ENCODE measurements at regions not wholly inside any gene's neighbourhood (a gene's known extent, or its start where the extent isn't known, plus 50 kb on each side); places are given as distances from the start of the nearest gene placed in this dataset.

DNA sequence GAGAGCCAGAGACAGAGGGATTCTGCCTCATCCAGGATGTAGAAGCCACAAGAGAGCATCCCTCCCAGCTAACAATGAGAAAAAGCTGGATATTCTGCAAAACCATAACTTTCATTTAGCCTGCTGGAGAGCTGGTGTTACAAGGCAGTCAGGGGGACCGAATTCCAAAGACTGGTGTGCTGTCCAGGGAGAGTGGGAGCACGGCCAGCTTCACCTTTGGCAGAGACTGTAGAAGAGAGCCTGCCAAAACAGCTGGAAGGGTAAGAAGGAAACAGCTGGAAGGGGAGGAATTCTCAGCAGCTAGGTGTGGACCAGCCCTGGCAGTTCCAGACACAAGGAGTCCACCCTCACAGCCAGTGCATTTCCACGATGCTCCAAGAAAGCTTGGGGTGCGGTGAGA lies 109.9 kb upstream of the LINGO1 start:
- DNase-seq (ENCODE audit: low read depth in 4 of 4, low spot score in 3 of 4) = no peak

DNA sequence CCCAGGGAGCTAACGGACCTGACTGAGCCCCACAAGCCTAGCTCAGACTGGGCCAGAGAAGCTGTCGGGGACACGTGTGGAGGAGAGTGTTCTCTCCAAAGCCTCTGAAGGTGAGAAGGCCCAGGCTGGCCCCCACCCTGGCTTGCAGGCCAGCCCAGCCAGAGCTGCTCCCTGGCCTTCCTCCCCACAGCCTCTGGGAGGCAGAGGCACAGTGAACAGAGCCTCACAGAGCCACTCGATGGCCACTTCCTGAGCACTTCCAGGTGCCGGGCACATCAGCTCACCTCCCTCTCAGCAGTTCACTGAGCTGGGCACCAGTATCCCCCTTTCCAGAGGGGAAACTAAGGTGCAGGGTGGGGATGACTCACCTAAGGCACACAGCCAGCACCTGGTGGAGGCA lies 109.4 kb upstream of the LINGO1 start:
- DNase-seq (ENCODE audit: low read depth in 4 of 4, low spot score in 3 of 4) = no peak

DNA sequence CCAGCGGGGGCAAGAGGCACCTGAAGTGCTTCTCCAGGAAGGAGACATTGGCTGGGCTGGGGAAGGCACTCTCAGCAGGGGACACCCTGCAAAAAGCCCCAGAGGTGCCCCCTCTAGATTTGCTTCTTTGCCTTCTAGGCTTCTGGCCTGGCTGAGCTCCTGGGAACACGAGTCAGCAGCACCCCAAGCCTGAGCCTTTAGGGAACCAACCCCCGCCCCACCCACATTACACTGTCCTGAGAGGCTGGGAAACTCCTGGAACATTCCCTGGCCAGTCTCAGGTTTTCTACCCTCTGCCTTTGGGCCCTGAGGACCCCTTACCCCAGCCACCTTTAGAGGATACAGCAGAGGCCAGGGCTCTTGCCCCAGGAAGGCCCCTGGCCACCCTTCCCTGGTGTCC lies 108.4 kb upstream of the LINGO1 start:
- DNase-seq (ENCODE audit: low read depth in 4 of 4, low spot score in 3 of 4) = no peak

DNA sequence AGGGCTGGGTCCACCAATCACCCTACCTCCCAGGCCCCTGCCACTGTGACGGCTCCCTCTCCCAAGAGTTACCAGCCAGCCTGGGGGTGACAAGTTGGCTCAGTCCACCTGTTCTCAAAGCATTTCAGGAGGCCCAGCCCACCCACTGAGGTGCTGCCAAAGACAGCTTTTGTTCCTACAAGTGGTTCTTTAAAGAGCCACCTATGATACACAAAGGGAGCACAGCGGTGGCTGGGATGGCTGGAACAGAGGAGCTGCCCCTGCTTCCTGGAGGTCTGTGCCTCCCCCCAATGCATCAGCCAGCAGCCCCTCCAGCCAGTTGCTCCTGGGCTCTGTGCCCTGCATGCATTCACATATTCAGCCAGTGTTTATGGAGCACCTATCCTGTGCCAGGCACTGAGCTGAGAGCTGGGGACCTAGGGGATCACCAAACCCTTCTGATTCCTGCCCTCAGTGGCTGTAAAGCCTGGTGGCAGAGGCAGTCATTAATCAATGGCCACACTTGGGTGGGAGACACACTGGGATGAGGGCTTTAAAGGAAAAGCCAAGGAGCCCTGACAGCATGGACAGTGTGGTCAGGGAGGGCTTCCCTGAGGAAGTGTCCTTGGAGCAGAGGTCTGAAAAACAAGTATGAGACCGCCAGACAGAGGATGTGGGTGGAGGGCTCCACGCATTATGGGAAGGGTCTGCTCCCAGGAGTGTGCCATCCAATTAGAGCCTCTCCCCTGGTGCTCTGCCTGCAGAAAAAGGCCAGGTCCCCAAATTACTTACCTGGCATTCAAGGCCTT lies 107.1 kb upstream of the LINGO1 start:
- DNase-seq (ENCODE audit: low read depth in 4 of 4, low spot score in 3 of 4) = no peak

DNA sequence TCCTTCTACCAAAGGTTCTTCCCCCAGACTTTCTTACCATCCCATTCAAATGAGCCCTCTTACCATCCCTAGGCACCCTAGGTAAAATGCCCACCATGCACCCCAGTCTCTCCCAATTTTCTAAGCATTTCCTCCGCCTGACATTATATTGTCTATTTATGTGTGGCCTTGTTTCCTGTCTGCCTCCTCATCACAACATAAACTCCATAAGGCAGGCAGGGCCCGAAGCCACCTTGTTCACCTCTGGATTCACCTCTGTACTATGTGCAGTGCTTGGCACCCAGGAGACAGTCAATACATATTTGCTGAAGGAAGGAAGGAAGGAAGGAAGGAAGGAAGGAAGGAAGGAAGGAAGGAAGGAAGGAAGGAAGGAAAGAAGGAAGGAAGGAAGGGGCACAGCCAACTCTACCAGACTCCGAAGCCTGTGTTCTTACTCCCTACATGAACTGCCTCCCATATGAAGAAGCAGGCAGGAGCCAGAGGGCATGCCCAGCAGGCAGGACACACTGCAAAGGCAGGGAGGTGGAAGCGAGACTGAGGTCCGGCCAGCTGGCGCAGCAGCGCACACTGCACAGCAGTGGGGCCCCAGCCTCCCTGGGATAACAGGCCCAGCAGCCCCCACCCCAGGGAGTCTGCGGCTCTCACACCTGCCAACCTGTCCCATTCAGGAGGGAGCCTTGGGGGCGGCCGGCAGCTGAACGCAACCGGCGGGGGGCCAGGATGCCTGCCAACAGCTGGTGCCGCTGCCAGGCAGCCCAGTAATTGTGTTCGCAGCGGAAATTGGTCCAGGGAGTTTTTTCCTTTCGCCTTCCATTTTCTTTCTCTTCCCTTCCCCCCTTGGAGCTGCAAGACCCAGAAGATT lies 106.0 kb upstream of the LINGO1 start:
- no peak for DNase-seq (ENCODE audit: low read depth in 4 of 4, low spot score in 3 of 4)

DNA sequence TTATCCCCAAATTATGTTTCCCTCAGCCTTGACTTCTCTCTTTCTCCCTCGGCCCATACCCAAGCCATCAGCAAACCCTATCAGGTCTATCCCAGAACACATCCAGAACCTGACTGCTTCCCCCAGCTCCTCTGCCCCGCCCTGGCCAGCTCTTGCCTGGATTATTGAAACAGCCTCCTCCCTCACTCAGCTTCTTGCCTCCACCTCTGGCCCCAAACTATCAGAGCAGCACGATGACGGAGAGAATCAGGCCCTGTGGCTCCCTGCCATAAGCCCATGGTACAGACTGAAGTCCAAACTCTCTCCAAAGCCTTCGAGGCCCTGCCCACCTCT lies 105.3 kb upstream of the LINGO1 start:
- no peak for DNase-seq (ENCODE audit: low read depth in 4 of 4, low spot score in 3 of 4)

DNA sequence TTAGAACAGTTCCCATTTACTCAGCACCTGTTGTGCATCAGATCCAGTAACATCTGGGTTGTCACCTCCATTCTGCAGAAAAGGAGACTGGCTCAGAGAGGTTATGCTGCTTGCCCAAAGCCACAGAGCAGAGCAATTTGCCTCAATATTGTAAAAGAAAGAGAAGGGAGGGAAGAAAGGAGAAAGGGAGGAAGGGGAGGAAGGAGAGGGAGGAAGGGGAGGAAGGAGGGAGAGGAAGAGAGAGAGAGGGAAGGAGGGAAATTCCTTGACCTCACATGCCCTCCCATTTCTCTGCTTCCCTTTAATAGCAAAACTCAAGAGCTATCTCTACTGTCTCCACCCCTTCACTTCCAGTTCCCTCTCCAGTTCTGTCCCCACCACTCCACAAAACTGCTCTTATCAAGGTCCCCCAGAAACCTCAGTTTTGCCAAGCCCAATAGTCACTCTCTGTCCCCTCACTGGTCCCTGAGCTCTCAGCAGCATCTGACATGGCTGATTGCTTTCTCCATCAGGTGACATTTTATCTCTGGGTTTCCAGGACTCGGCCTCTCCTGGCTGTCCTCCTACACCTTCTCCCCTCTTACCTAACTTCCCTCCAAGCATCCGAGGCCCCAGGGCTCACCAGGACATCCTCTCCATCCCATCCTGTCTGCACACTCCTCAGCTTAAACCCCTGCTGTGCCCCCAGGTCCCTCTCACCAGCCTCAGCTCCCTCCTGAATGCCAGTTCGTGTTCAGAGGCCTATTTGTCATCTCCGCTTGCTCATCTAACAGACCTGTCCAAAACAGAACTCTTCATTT lies 104.7 kb upstream of the LINGO1 start:
- no peak for DNase-seq (ENCODE audit: low read depth in 4 of 4, low spot score in 3 of 4)

DNA sequence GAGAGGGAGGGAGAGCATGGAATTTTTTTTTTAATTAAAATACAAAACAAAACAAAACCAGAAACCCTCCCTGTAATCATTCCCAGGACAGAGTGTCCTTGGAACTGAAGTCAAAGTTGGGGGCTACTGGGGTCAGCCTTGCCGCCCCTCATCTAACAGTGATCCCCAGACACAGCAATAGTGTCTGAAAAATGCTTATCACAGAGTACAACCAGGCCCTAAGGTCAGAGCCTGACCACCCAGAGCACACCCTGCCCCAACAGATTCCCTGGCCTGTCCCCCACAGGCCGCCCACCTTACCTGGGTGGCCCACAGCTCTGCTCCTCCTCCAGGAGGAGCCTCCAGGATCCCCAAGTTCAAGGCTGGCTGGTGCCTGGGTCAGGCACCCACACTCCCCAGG lies 101.6 kb upstream of the LINGO1 start:
- DNase-seq (ENCODE audit: low read depth in 4 of 4, low spot score in 3 of 4) = no peak

DNA sequence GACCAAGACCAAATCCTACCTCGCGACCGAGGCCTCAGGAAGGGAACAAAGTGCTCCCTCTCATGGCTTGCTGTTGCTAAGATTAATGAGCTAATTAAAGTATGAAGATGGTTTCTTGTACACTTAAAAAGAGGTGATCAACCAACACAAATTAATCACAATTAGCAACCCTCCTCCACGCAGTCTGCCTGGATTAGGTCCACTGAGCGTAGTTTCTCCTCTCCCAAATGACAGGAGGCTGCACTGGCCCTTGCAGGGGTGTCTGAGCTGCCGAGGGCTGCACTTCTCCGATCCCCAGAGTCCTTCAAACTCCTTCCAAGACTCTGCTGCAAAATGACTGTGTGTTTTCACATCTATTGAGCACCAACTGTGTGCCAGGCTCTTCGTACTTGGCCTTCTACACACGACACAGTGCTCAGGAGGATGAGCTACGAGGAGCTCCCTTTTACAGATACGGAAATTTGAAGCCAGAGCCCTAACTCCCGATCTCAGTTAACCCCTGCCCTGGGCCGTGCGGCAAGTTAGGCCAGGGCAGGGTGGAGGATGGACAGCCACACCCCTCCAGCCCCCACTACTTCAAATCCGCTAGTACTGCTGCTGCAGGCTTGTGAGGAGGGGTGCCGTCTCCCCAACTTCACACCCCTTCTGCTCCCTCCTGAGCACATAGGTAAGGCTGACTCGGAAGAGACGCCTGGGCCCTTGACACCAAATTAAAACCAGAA lies 101.0 kb upstream of the LINGO1 start:
- DNase-seq (ENCODE audit: low read depth in 4 of 4, low spot score in 3 of 4) = no peak

DNA sequence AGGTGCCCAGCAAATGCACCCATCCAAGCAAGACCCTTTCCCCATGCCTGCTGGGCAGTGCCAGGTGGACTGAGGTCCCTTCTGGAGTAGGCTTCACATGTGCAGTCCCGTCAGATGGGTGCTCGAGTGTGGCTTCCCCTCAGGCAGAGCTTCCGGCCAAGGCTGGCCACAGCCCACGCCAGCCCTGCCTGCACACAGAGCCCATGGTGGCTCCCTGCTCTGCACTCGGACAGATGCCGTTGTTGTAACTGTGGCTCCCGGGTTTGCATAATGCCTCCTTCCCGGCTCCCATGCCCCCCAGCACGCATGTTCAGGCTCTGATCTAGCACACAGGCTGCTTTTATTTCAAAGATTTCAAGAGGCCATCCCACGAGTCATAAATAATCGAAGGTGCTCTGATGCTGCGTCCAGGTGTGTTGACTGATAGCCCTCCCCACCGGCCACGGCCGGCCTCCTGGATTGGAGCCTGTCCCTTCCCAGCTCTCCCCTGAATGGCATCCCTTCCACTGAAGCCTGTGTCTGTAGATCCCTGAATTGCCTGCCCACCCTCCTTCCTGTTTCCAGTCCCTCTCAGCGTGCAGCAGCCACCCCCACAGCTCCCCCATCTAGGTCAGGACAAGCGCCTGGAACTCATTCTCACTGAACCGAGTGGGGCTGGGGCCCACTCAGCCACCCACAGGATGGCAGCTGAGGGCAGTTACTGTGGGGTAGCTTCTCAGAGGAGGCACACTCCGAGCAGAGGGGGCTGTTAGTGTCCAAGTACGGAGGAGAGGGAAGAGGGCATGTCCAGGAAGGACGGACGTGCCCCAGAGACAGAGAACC lies 100.0 kb upstream of the LINGO1 start:
- DNase-seq (ENCODE audit: low read depth in 4 of 4, low spot score in 3 of 4) = no peak

DNA sequence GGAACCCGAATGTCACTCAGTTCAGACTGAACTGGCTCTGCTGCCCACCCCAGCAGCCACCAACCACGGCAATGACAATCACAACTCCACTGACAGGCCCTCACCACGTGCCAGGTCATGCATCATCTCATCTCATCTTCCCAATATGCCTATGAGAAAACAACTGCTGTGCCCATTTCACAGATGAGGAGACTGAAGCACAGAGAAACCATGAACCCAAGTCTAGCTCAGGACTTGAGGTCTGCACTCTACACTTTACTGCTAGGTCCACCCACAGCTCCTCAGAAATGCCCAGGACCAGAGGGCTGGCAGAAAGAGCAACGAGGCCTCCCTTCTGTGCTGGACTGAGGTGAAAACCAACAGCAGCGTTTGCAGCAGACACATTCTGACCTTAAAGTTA lies 99.2 kb upstream of the LINGO1 start:
- no peak for DNase-seq (ENCODE audit: low read depth in 4 of 4, low spot score in 3 of 4)

DNA sequence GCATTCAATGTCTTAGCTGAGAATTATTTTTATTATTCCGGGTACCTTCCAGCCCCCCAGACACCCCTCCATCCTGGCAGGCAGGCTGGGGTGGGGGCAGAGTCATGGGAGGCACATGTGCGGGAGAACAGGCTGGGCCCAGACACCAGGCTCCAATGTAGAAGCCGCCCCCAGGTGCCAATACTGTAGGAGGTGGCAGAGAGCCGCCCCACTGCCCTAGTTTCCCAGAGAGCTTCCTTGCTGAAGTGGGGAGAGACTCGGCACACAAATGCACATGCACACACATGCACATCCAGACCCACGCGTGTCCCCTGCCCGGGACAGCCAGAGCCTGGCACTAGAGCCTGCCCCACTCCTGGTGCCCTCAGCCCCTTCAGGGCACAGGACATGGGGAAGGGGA lies 98.4 kb upstream of the LINGO1 start:
- DNase-seq (ENCODE audit: low read depth in 4 of 4, low spot score in 3 of 4) = no peak

DNA sequence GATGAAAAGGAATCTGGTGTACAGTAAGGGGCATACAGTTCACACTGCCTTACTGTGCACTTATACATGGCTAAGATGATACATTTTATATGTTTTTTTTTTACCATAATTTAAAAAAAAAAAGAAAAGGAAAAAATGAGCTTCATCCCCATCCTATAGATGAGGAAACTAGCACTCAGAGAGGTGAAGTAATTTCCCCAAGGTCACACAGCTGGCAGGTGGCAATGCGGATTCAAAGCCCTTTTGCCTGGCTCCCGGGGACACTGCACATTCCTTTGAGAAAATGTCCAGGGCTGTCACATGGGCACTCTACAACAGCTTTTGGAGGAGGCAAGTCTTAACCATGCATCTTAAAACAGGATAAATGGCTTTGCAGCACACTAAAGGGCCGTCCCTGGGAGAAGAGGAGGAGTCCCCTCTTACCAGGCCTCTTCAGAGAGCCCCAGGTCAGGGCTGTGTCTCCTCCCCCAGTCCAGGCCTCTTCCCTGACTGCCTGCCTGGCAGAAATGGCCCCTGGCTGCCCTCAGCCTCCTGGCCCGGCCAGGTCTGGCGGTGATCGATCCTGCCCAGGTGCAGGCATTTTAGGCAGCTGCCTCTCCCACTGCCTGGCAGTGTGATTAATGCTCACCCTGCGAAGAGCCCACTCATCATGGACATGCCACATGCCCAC lies 95.1 kb upstream of the LINGO1 start:
- DNase-seq (ENCODE audit: low read depth in 4 of 4, low spot score in 3 of 4) = no peak

DNA sequence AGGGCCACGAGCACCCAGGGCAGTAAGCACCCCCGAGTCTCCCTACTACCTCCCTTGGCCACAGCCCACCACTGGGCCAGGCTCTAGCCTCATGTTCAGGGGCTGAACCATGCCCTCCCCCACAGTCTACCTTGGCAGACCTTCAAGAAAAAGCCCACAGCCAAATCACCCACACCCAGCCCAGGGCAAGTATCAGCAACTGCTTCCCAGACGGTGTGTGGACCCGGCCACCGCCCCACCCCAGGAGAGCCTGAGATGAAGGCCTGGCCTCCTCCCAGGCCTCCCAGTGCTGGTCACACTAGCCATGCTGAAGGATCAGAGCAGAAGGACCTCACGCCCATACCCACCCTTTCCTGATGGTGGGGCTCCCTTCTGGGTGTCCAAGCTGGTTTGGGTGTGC lies 92.0 kb upstream of the LINGO1 start:
- DNase-seq (ENCODE audit: low read depth in 4 of 4, low spot score in 3 of 4) = no peak

DNA sequence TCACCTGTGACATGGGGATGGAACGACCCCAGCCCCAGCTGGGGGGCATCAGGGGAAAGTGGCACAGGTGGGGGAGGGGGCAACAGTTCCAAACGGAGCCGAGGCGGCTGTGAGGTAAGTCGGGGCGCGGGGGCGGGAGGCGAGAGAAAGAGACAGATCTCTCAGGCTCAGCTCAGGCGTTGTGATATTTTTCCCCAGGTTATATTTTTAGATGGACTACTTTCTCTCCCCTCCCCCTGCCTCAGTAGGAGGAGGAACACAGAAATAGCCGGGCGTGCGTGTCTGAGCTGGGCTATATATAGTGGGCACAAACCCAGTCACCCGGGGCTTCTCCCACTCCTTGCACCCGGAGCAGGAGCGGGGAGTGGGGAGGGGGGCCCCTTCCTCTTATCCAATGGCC lies 91.0 kb upstream of the LINGO1 start:
- no peak for DNase-seq (ENCODE audit: low read depth in 4 of 4, low spot score in 3 of 4)

DNA sequence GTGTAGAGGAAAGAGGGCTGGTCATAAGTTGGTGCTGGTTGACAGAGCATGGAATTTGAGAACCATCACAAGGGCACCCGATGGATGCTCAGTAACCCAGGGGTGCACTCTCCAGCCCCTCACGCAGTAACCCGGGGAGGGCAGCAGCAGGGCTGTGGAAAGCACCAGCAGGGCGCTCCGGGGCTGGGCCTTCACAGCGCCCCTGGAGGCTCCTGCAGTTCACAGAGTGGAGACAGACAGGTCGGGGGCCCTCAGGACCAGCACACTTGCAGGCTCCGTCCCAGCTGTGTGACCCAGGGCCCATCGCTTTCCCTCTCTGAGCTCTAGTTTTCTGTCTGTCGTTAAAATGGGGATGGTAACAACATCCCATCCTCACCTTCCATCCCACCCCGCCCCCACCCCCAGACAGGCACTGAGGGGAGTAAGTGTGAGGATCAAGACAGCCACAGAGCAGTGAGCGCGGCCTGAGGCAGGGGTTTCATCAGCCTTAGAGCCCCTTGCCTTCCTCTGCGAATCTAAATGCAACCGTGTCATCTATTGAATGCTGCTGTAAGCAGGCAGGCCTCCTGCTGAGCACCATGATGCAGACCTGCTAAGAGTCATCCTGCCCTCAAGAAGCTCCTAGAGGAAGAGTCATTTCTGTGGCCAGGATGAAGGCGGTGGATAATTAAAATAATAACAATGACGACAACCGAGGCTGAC lies 90.2 kb upstream of the LINGO1 start:
- DNase-seq (ENCODE audit: low read depth in 4 of 4, low spot score in 3 of 4) = no peak

DNA sequence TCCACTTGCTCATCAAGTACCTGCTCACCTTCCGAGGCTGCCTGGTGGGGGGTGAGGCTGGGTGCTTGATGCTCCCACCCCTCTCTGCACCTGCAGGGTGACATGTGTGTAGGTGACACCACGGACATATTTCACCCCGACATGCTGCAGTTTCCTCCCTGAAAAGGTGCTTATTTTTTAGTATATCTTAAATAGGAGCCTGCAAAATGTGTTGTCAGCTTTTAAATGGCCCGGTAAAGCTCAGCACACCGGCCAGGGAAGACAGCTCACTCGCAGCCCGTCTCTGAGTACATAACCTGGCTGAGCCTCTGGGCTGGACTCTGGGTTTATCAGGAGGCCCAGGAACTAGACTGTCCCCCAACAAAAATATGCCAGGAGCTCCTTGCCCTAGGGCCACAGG lies 89.3 kb upstream of the LINGO1 start:
- DNase-seq (ENCODE audit: low read depth in 4 of 4, low spot score in 3 of 4) = no peak

DNA sequence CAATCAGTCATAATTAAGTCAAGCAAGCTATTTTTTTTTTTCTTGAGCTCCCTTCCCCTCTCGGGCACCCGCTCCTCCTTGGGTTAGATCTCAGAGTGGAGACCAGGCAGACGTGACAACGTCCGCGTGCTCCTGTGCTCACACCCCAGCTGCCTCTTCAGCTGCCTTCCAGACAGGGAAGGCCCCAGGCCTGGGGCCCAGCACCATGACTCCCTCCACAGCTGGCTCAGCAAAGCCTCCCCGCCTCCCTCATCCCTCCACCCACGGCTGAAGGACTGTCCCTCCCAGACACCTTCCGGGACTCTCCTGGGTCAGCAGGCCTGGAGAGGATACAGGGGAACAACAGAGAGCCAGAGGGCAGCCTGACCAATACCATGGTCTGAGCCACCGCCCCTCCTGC lies 87.9 kb upstream of the LINGO1 start:
- no peak for DNase-seq (ENCODE audit: low read depth in 4 of 4, low spot score in 3 of 4)

DNA sequence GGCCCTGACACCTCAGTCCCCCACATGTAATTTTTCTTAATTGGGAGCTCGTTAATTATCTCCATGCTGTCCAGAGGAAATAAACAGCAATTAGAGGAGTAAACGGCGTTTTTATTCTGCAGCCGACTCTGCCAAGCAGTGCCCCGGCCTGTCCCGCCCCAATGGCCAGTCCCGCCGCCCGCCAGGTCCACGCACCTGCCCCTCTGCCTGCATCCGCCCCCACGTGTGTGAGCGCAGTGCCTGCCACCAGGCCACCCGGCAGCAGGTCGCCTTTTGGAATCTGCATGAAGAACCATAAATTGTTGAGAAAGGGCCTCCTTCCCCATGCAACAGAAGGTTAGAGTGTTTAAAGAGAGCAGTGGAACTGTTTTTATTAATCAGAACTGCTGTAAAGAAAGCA lies 87.5 kb upstream of the LINGO1 start:
- no peak for DNase-seq (ENCODE audit: low read depth in 4 of 4, low spot score in 3 of 4)

Measured in right renal pelvis (tissue), 4 donors.